Daoy (cell line): ENCODE measurements at regions not wholly inside any gene's neighbourhood (a gene's known extent, or its start where the extent isn't known, plus 50 kb on each side); places are given as distances from the start of the nearest gene placed in this dataset.
"Not testable (repeated sequence)": the region's sequence is repeated elsewhere in the genome, so short reads cannot be mapped to it uniquely, and the experiment has no call there.

ENCODE experiments used
- DNase-seq: peaks from one replicate; pipeline ENCODE4 v3.0.0-alpha.2; 2015; ENCODE audit warnings: low read depth

GRCh38 chr2:62654876-62655359 lies 50.6 kb upstream of the EHBP1 start:
- DNase-seq = no peak

- peak; percentile 41 for DNase-seq
Observed at GRCh38 chr2:62654423-62654791, 51.1 kb upstream of the EHBP1 start.

- no peak for DNase-seq
Observed at GRCh38 chr2:62653582-62654422, 51.7 kb upstream of the EHBP1 start.

GRCh38 chr2:62649087-62649486 lies 56.4 kb upstream of the EHBP1 start:
- not testable (repeated sequence) for DNase-seq

- no peak for DNase-seq
Observed at GRCh38 chr2:62643100-62643471, 62.4 kb upstream of the EHBP1 start.

GRCh38 chr2:62642429-62643099 lies 62.9 kb upstream of the EHBP1 start:
- DNase-seq = no peak

- no peak for DNase-seq
Observed at GRCh38 chr2:62641936-62642335, 63.6 kb upstream of the EHBP1 start.

GRCh38 chr2:62641410-62641843 lies 64.1 kb upstream of the EHBP1 start:
- no peak for DNase-seq

GRCh38 chr2:62631160-62632085 lies 74.1 kb upstream of the EHBP1 start:
- no peak for DNase-seq

- not testable (repeated sequence) for DNase-seq
Observed at GRCh38 chr2:62630206-62630605, 75.3 kb upstream of the EHBP1 start.

- DNase-seq = not testable (repeated sequence)
Observed at GRCh38 chr2:62629310-62629709, 76.2 kb upstream of the EHBP1 start.

- DNase-seq = no peak
Observed at GRCh38 chr2:62627667-62628066, 77.8 kb upstream of the EHBP1 start.

GRCh38 chr2:62624855-62625254 lies 80.7 kb upstream of the EHBP1 start:
- DNase-seq = no peak

GRCh38 chr2:62616486-62616885 lies 89.0 kb upstream of the EHBP1 start:
- not testable (repeated sequence) for DNase-seq

- no peak for DNase-seq
Observed at GRCh38 chr2:62611854-62612253, 93.7 kb upstream of the EHBP1 start.

GRCh38 chr2:62605471-62605870 lies 99.5 kb upstream of the TMEM17 start:
- not testable (repeated sequence) for DNase-seq

- DNase-seq = no peak
Observed at GRCh38 chr2:62604336-62604735, 98.3 kb upstream of the TMEM17 start.

GRCh38 chr2:62603154-62603712 lies 97.2 kb upstream of the TMEM17 start:
- no peak for DNase-seq

GRCh38 chr2:62599674-62600410 lies 93.8 kb upstream of the TMEM17 start:
- DNase-seq = not testable (repeated sequence)

GRCh38 chr2:62597323-62597722 lies 91.3 kb upstream of the TMEM17 start:
- no peak for DNase-seq
